ENCODE measurements at regions not wholly inside any gene's neighbourhood (a gene's known extent, or its start where the extent isn't known, plus 50 kb on each side); places are given as distances from the start of the nearest gene placed in this dataset.

- Histone ChIP-seq H3K27ac (ENCODE audit: low read depth, low read length) (no peak overlapping the region), H3K4me1 (ENCODE audit: control insufficient read depth, low read length) (no peaks in the 10 kb centered on the region), H3K4me3 (ENCODE audit: low read length) (no peak overlapping the region), H4K20me1 (ENCODE audit: control insufficient read depth, insufficient read depth, low read depth, low read length) (no peaks in the 10 kb centered on the region), H3K9me3 (ENCODE audit: control insufficient read depth, insufficient read depth, low read length) (no peaks in the 10 kb centered on the region), H3K4me2 (ENCODE audit: low read length) (no peak overlapping the region), H3K27me3 (ENCODE audit: control insufficient read depth, low read length) (peaks cover 14% of the 10 kb centered on the region), H3K79me2 (ENCODE audit: control insufficient read depth, low read length) (no peaks in the 10 kb centered on the region), H3F3A (ENCODE audit: control insufficient read depth, insufficient read depth) (no peaks in the 10 kb centered on the region), H3K9me2 (replicated peaks; ENCODE audit: control insufficient read depth, low read length) (no peaks in the 10 kb centered on the region), H3K36me3 (ENCODE audit: control insufficient read depth, low read length) (no peaks in the 10 kb centered on the region)
- no peak for TF ChIP-seq EZH2phosphoT487 (IDR thresholded peaks at IDR 0.05; ENCODE audit: borderline replicate concordance, low read length)
- TF ChIP-seq CTCF (IDR thresholded peaks at IDR 0.05; ENCODE audit: low read depth, low read length, poor library complexity, severe bottlenecking): no peak
Observed at GRCh38 chr13:26954976-26955375, 194.4 kb upstream of the GPR12 start.

DNA sequence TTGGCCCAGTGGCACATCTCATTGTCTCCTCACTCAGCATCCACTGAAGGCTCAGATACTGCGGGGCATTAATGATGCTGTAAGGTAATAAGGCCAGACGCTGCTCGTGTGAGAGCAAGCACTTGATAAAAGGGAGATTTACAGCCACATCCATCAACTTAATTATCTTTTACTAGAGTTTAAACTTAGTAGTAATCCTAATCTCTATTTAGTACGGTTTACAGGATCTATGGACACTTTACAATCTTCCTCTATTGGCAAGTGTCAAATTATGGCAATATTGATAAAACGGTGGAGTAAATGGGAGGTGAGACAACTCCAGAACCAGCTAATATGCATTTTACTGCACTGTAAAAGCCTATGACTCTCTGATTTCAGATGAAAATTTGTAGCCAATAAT is 192.7 kb upstream of the GPR12 start:
- Histone ChIP-seq H3K9me3 (ENCODE audit: control insufficient read depth, insufficient read depth, low read length) (no peaks in the 10 kb centered on the region), H3K36me3 (ENCODE audit: control insufficient read depth, low read length) (no peaks in the 10 kb centered on the region), H3K79me2 (ENCODE audit: control insufficient read depth, low read length) (no peaks in the 10 kb centered on the region), H4K20me1 (ENCODE audit: control insufficient read depth, insufficient read depth, low read depth, low read length) (no peaks in the 10 kb centered on the region), H3K27me3 (ENCODE audit: control insufficient read depth, low read length) (peaks cover 14% of the 10 kb centered on the region), H3K4me3 (ENCODE audit: low read length) (no peak overlapping the region), H3K27ac (ENCODE audit: low read depth, low read length) (no peak overlapping the region), H3K9me2 (replicated peaks; ENCODE audit: control insufficient read depth, low read length) (no peaks in the 10 kb centered on the region), H3F3A (ENCODE audit: control insufficient read depth, insufficient read depth) (no peaks in the 10 kb centered on the region), H3K4me2 (ENCODE audit: low read length) (no peak overlapping the region), H3K4me1 (ENCODE audit: control insufficient read depth, low read length) (no peaks in the 10 kb centered on the region)
- TF ChIP-seq CTCF (IDR thresholded peaks at IDR 0.05; ENCODE audit: low read depth, low read length, poor library complexity, severe bottlenecking) (no peak), EZH2phosphoT487 (IDR thresholded peaks at IDR 0.05; ENCODE audit: borderline replicate concordance, low read length) (no peak)

DNA sequence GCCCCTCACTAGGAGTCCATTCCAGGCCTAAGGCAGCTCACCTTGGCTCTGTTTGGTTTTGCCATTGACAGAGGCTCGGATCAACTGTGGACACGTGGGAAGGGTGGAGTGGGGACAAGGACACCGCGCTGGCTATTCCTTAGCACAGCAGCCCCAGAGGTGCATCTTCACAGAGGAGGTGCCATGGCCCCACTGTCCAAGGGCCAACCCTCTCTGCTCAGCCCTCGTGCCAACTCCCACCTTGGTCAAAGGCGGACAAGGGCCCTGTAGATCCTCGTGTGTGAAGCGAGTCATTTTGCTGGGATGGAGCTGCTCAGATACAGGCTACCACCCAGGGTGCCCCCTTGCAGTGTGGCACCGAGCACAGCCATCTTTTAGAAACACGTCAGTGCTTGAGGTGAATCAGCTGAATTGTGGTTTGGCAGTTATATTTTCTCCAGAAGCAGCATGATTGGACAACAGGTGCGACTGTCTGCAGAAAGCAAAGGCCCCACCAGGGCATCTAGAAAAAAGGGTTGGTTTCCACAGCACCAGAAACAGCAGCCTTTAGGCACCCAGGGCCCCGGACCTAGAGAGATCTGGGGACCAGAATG is 192.1 kb upstream of the GPR12 start:
- Histone ChIP-seq H3K36me3 (ENCODE audit: control insufficient read depth, low read length) (no peaks in the 10 kb centered on the region), H3F3A (ENCODE audit: control insufficient read depth, insufficient read depth) (no peaks in the 10 kb centered on the region), H3K27ac (ENCODE audit: low read depth, low read length) (no peak overlapping the region), H3K4me1 (ENCODE audit: control insufficient read depth, low read length) (no peaks in the 10 kb centered on the region), H3K9me3 (ENCODE audit: control insufficient read depth, insufficient read depth, low read length) (no peaks in the 10 kb centered on the region), H3K4me3 (ENCODE audit: low read length) (no peak overlapping the region), H3K9me2 (replicated peaks; ENCODE audit: control insufficient read depth, low read length) (no peaks in the 10 kb centered on the region), H3K79me2 (ENCODE audit: control insufficient read depth, low read length) (no peaks in the 10 kb centered on the region), H4K20me1 (ENCODE audit: control insufficient read depth, insufficient read depth, low read depth, low read length) (no peaks in the 10 kb centered on the region), H3K4me2 (ENCODE audit: low read length) (no peak overlapping the region), H3K27me3 (ENCODE audit: control insufficient read depth, low read length) (peaks cover 13% of the 10 kb centered on the region)
- TF ChIP-seq CTCF (IDR thresholded peaks at IDR 0.05; ENCODE audit: low read depth, low read length, poor library complexity, severe bottlenecking) (no peak), EZH2phosphoT487 (IDR thresholded peaks at IDR 0.05; ENCODE audit: borderline replicate concordance, low read length) (no peak)

All from DOHH2 (cell line).